GM19025 (cell line): ENCODE measurements at regions not wholly inside any gene's neighbourhood (a gene's known extent, or its start where the extent isn't known, plus 50 kb on each side); places are given as distances from the start of the nearest gene placed in this dataset.

Source experiments
- ATAC-seq: cut with Tn5 transposase; IDR thresholded peaks from one replicate; pipeline ENCODE4 v1.9.1; 2021; ENCODE audit warnings: mild to moderate bottlenecking, low read depth, moderate library complexity; ENCODE audit not compliant: unreplicated experiment

DNA sequence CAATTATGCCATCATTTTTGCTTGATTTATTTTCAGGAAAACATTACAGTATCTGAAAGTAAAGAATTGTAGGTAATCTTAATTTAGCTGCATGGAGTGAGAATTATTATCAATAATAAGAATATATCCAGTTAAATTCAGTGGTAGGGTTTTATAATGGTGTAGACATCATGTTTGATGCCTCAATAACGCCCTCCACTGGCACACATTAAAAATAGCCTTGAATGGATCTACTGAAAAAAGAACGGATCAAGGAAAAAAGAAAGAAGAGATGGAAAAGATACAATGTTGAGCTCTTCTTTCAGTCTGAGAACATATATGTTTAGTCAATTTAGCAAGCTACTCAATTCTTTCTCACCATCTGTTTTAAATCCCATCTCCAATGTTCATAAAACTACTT is 319.2 kb downstream of the CDC14C start:
- ATAC-seq, result no peak

DNA sequence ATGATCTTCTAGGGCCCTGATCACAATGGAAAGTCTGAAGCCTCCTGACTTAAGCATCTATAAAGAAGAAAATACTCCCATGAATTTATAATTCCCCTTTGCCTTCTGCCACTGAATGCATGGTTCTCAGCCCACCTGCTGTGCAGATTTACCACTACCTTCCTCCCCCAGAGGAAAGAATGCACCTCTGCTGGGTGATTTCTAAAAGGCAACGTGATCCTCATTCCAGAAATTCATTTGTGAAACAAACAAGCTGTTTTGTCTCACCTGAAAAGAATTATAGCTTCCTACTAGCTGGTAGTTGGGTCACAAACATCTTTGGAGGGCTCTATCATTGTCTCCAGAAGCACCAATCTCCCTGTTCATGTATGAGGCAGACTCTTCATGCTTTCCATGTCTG is 320.2 kb downstream of the CDC14C start:
- ATAC-seq, result no peak

DNA sequence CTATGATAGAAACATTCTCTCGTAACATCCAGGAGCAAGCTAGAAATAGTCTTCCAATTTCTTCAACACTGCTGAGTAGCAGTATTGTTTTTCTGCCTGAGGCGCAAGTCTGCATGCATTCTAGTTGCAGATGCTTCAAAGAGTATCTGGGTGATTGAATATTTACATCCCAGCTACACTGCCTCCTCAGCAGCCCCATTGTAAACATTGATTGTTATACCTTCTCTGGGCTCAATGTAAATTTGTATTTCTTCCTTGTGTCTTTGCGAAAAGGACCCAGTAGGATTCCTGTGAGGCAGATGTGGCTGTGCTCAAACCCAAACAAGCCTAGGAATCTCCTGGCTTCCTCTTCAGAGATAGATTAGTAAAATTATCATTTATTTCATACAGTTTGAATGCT is 320.7 kb downstream of the CDC14C start:
- ATAC-seq, result no peak

DNA sequence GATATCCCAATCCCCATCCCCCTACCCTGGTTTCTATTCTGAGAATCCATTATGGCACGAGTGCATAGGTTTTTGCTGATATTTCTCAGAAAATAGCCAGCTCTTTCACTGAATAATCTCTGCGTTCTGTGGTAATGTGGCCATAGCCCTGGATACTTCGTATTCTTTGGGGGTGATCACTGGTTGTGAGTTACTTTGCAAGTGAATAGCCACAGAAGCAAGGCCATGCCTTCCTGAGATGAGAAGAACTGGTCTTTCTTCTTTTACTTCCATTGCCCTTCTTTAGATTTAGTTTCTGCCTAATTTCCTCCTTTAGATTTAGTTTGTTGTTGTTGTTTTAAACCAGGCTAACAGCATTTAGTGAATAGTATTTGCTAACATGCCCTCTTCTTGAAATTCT is 323.4 kb downstream of the CDC14C start:
- no peak for ATAC-seq

DNA sequence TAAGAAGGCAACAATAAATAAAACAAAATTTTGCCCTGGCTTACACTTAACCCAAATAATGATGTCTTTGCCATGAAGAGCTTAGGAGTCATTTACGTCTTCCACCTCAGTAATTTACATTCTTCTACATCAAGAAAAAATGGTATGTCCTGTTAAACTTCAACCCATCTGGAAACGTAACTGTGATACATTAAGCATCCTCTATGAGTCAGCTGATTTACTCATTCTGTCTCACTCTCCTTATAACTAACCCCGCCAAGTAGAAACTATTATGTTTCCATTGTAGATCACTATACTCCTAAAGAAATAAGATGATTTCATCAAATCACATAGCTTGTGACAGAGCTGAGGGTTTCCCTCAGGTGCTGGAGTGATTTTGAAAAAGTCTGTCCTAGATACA is 330.7 kb downstream of the CDC14C start:
- no peak for ATAC-seq

DNA sequence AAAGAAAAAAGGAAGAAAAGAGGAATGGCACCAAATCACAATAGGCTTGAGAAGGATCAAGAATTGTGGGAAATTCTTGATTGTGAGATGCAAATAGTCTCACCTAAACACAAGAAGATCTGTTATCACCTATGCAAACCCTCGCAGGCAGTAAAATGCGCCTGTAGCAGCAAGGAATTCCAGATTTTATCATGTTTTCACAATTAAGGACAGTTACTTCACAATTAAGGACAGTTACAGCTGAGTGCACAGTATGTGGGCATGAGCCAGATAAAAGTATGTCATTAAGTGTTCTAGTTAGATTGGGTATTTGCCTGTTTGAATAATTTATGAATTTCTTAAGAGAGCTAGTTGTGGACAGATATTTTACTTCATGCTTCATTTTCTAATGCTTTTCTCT is 336.2 kb downstream of the CDC14C start:
- no peak for ATAC-seq

DNA sequence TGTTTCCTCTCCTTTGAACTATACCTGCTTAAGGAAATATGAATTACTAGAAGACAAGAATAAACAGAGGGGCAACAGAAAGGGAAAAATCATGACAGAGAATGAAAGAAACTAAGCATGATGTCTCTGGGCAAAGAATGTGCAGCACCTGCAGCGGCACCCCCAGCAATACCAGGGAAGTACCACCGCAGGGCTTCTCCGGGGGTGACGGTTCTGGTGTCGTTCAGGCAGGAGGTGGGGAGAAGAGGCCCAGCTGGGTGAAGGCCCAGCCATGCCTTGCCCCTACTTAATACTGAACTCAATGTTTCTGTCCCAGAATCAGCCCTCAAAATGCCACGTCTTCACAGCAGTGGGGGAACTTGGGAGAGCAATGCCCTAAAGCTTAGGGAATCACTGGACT is 337.6 kb downstream of the CDC14C start:
- ATAC-seq, result no peak

DNA sequence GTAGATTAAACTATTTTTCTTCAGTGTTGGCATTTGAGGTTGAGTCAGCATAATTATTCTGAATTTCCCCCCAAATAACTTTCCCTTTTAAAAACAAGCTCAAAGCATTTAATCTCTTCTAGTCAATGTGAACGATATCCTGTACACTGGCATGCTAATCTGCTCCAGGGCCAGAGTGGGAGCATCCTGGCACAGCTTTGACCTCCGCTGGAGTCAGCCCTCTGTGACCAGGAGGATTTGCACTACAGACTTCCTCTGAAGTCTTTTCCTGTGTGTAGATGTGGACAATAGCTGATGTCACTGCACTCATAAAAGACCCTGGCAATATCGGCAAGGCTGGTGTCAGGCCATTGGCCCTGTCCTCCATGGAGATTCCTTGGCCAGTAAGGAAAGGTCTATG is 340.2 kb downstream of the CDC14C start:
- ATAC-seq, result no peak

DNA sequence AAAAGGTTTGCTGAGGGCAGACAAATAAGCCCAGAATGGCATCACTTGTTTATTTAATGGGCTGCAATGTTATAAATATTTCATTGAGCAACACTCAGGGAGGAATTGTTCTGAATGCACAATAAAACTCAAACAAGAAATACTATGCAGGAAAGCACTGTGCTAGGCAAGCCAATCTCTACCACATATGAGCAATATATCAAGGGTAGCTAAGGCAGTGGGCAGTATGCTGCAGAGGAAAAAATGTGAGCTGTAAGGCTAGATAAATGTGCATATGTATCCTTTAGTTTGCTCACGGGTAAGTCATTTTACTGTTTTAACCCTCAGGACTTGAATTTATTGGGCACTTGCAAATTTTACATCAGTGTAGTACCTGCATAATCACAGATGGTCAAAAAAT is 349.6 kb downstream of the CDC14C start:
- no peak for ATAC-seq

DNA sequence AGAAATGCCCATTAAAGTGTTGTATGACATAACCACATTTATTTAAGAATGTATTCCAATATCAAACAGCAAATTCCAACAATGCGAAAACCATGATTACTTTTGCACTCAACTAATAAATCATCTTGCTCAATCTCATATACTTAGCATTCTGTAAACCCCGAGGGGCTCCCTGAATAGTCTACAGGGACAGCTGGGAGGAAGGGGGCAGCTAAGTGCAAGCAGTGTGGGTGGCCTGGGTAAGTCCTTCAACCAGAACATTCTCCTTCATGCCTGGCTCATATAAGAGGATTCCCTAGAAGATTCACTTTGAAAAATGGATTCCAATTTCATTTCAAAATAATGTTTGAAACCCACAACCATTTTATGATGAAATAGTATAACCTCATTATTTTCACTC is 355.5 kb downstream of the CDC14C start:
- no peak for ATAC-seq

DNA sequence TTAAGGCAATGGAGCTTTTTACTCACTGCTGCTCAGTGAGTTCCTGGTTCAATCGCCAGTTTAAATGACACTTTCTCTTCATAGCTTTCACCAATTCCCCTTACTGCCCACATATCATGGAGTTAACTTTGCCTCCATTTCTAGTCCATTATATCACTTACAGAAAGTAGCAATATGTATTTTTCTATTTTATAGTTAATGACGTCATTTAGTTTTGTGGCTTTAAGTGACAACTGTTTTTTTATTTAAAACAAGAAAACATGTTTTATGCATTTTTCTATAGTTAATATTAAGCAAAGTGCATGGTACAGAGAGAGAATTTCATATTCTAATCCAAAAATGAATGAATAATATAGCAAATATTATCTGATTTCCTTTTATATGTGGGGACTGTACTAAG is 363.3 kb downstream of the CDC14C start:
- ATAC-seq, result no peak

DNA sequence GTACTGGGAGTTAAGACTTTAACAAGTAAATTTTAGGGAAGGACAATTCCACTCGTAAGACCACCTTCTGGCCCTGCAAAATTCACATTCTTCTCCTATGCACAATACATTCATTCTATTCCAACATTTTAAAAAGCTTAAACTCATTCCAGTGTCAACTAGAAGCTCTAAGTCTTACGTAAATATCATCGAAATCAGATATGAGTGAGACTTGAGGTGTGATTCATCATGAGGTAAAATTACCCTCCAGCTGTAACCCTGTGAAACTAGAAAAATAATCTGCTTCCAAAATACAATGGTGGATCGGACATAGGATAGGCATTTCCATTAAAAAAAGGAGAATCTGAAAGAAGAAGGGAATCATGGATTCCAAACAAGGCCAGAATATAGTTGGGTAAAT is 370.3 kb downstream of the CDC14C start:
- ATAC-seq, result no peak

DNA sequence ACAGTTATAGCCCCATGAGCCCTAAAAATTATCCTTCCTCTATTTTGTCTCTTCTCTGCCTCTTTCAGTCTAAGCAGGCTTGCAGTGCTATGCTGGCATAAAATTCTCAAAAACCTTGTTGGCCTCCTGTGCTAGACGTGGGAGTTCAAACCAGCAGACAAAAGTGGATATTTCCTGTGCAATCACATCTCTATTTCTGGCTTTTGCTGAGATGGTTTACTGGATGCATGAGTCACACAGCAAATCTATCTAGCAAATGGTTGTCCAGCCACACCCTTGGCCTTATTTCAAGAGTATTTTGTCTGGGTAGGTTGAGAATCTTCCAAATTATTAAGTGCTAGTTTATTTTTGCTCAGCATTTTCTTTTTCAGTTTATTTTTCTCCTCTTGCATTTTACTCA is 370.8 kb downstream of the CDC14C start:
- ATAC-seq, result no peak

DNA sequence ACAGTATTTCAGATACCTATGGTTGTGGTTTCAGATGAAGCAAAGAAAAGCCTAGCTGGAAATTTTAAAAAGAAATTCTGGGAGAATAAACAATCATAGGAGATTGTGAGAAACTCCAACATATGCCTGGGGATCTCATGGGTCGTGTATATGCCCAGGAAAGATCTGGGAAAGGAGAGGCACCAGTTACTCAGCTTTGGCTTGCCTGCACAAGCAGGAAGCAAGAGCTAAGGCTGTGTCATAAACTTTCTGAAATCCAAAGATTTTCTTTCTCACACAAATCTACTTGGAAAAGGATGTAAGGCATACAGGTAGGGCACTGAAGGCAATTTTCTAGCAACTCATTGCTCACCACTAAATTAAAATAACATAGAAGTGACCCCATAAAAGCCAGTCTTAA is 373.6 kb downstream of the CDC14C start:
- no peak for ATAC-seq

DNA sequence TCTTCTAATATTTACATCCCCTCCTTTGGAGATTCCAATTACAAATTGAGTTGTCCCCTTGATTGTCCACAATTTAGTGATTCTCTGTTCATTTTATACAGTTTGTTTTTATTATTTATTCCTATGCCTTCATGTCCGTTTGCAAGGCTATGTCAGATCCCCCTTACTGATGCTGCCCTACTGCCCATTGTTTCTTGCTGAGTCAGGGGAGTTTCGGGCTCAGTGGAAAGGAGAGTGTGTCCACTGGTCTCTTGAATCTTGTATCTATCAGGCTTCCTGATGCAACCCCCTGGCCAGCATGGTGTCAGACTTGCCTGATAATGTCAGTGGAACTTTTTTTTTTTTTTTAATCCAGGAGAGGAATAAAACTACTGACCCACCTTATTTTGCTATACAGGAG is 384.4 kb downstream of the CDC14C start:
- ATAC-seq, result no peak

DNA sequence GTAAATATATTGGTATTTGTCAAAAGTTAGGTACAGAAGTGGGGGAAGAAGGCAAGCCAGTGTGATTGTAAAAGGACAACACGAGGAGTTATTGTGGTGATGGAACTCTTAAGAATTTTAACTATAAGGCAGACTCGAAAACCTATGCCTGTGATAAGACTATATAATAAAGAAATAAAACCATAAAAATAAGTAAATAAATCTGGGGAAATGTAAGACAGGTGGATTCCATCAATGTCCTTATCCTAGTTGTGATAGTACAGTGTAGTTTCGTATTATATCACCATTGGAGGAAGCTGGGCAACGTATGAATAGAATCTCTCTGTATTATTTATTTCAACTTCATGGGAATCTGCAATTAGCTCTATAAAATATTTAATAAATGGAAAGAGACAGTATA is 395.7 kb downstream of the CDC14C start:
- no peak for ATAC-seq

DNA sequence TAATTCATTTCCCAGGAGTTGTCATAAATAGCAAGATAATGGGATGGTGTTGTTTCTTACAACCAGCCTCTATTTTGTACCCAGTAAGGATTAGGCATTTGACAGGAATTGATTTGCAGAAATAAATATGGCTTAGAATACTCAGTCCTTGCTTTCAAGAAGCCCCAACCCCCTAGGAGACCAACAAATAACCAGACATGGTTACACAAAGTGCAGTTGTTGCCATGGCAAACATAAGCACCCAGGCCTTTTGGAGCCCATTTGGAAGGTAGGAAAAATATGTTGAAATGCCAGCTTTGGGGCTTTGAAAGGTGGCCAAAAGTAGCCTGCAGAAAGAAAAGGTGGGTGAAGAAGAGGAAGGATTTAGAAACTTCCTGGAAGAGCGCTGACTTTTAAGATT is 397.5 kb downstream of the CDC14C start:
- no peak for ATAC-seq

DNA sequence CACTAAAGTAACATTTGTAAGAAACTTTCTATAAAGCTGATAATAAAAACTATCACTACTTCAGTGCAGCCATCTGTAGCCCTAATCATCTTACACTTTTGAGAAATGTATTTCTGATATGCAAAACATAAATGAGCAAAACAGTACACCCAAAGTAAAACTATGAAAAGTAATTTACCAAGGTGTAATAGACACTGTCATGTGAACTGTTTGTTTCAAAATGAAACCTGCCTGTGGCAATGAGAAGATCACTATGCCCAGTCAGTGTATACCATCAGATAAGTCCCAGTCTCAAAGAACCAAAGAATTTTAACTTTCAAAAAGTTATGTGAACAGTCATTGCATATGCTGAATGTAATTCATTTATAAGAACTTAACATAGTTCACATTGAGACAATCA is 398.1 kb downstream of the CDC14C start:
- ATAC-seq, result no peak

DNA sequence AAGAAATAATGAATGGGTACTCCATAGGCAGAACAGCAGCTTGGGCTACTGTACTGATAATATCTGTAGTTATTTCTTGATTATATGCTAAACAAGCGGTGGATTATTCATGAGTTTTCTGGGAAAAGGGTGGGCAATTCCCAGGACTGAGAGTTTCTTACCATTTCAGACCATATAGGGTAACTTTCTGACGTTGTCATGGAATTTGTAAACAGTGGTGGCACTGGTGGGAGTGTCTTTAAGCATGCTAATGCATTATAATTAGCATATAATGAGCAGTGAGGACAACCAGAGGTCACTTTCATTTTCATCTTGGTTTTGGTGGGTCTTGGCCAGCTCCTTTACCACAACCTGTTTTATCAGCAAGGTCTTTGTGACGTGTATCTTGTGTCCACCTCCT is 399.7 kb downstream of the CDC14C start:
- ATAC-seq, result no peak

DNA sequence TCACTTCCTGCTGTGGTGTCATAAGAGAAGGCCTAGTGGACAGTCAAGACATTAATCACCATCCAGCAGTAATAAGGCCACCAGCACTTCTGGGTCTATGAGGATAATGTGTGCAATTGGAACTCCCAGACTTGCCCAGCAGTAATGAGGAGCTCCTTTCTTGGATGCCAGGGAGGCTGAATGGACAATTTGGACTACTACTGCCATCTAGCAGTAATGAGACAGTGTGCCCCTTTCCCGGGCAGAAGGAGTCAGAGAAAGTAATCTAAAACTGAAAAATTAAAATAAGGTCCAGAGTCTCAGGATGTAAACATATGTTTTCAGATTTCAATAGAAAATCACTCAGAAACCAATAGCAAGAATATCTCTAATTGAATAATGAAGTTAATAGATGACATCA is 400.4 kb downstream of the CDC14C start:
- ATAC-seq, result no peak

DNA sequence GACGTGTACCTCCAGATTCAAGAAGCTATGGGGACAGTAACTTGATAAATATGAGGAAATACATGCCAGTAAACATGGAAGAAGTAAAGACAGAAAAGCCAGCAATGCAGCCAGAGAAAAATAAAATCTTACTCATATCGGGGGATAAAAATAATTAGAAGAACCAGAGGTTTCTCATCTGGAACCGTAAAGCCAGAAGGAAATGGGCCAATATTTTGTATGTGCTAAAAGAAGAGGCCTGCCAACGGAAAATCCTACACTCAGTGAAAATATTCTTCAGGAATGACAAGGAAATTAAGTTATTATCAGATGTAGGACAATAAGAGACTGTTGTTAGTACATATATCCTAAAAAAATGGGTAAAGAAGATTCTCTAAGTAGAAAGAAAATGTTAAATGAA is 401.2 kb downstream of the CDC14C start:
- ATAC-seq, result no peak

DNA sequence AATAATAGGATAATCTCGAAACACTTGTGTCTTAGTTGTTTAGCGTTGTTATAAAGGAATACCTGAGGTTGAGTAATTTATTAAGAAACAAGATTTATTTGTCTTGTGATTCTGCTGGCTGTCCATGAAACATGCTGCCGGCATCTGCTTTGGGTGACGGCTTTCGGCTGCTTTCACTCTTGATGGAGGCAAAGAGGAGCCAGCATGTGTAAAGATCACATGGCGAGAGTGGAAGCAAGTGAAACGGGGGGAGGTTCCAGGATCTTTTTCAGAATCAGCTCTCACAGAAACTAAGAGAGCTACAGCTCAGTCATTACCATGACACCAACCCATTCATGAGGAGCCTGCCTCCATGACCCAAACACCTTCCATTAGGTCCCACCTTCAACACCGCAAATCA is 402.8 kb downstream of the CDC14C start:
- ATAC-seq, result no peak

DNA sequence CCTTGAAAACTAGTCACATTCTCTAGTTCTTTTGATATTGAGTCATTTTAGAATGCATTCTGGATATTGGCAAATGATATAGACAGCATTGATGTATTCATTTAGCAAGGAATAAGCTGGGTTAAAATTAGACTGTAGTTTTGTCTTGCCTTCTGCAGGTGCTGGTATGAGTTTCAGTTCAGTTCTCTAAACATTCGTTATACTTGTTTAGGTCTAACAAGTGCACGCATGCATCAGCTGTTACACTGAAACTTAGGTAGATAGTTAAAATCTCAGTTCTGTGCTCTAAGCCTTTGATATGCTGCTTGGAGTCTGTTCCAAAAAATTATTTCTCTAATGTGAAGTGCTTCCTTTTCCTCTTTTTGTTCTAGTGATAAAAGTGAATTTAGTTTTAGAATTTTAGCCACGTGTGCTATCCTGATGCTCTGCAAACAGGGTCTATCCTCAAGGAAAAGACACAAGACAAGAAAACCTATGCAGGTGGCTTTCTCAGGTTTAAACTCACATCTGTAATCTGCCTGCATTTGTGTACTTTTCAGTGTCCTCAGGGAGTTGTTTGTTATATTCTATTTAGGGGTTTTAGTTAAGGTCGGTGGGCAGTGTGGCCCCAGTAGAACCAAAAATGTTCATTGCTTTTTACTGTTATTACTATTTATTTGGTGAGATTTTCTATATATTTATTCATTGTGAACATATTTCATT is 409.0 kb downstream of the CDC14C start:
- no peak for ATAC-seq
